ENCODE measurements at regions not wholly inside any gene's neighbourhood (a gene's known extent, or its start where the extent isn't known, plus 50 kb on each side); places are given as distances from the start of the nearest gene placed in this dataset.

DNA sequence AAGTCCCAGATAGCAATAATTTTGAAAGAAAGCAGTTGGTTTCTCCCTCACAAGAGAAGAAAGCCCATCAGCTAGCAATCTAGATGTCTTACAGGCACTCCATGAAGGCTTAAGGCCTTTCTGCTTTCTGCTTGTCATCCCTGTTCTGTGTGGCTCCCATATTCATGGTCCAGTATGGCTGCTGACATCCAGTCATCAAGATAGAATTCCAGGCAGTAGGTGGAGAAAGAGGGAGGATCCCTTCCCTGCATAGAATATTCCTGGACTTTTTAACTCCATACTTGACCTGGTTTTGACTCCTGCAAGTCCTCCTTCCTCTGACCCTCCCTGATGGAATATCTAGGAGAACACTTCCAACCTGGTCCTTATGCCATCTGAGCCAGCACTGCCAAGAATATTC is 389.9 kb upstream of the AKR1E2 start:
- no peak for FAIRE-seq
- Histone ChIP-seq H3K4me1 (no peaks in the 10 kb centered on the region), H3K27me3 (no peaks in the 10 kb centered on the region), H3K9me3 (no peaks in the 10 kb centered on the region), H3K4me3 (no peak overlapping the region), H3K36me3 (no peaks in the 10 kb centered on the region), H3K27ac (no peak overlapping the region)
- ATAC-seq = no peak
- DNase-seq = no peak
- TF ChIP-seq, protein P1, sequence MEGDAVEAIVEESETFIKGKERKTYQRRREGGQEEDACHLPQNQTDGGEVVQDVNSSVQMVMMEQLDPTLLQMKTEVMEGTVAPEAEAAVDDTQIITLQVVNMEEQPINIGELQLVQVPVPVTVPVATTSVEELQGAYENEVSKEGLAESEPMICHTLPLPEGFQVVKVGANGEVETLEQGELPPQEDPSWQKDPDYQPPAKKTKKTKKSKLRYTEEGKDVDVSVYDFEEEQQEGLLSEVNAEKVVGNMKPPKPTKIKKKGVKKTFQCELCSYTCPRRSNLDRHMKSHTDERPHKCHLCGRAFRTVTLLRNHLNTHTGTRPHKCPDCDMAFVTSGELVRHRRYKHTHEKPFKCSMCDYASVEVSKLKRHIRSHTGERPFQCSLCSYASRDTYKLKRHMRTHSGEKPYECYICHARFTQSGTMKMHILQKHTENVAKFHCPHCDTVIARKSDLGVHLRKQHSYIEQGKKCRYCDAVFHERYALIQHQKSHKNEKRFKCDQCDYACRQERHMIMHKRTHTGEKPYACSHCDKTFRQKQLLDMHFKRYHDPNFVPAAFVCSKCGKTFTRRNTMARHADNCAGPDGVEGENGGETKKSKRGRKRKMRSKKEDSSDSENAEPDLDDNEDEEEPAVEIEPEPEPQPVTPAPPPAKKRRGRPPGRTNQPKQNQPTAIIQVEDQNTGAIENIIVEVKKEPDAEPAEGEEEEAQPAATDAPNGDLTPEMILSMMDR (IDR thresholded peaks at IDR 0.05) = no peak
- intact Hi-C loops (cut with DNase I) = no loop called here

DNA sequence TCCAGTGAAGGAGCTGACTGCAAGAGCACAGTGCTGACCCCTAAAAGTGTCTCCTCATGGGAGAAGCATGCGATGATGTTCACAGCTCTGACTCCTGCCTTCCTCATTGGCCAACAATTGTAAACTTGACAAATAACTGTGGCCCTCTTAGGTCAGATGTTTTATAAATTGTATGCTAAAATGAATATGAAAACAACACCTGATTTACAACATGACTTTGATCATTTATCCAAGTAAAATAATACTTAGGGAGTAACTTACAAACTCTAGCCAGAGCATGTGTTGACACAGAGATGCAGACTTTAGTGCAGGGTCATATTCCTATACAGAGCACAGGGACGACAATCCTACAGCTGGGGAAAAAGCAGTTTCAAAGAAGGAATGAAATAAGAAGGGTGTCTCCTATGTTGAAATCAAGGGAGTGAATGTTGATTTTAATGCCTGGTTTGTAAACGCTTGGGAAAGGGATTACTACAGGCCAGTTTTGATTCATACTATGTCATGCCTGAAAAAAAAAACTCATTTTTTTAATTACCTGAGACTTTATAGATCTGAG is 391.4 kb upstream of the AKR1E2 start:
- Histone ChIP-seq H3K9me3 (no peaks in the 10 kb centered on the region), H3K27ac (no peak overlapping the region), H3K27me3 (no peaks in the 10 kb centered on the region), H3K36me3 (no peaks in the 10 kb centered on the region), H3K4me3 (no peak overlapping the region), H3K4me1 (no peaks in the 10 kb centered on the region)
- intact Hi-C loops (cut with DNase I) = no loop called here
- 71 to 79% methylated on average over 3 of the region's 3 CpGs for WGBS, 2 donors
- TF ChIP-seq, protein P1 (IDR thresholded peaks at IDR 0.05) = no peak
- FAIRE-seq (no peak), ATAC-seq (no peak), DNase-seq (no peak)

DNA sequence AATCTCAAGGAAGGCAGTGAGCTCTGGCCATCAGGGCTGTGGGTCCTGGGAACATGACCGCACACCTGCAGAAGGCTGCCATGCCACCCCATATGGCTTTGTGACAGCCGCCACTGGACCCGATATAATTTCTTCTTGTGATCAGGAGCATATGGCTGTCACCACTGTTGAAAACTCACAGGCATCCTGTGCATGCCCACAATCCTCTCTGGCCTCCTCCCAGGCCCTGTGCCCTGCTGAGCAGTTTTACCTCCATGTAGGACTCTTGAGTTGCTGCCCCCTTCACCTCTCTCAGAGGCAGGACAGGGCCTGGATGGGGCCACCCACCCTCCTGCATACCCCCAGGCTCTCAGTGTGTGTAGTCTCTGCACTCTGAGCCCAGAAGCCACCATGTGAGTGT is 391.9 kb upstream of the AKR1E2 start:
- Histone ChIP-seq H3K9me3 (no peaks in the 10 kb centered on the region), H3K27ac (no peak overlapping the region), H3K4me3 (no peak overlapping the region), H3K4me1 (no peaks in the 10 kb centered on the region), H3K36me3 (no peaks in the 10 kb centered on the region), H3K27me3 (no peaks in the 10 kb centered on the region)
- WGBS, 2 donors = 83 to 91% methylated on average over 3 of the region's 3 CpGs
- DNase-seq (peak in 1 of 6 donors; percentile 14), FAIRE-seq (no peak), ATAC-seq (no peak)
- TF ChIP-seq, protein P1 (IDR thresholded peaks at IDR 0.05) = no peak
- intact Hi-C loops (cut with DNase I) = no loop called here

DNA sequence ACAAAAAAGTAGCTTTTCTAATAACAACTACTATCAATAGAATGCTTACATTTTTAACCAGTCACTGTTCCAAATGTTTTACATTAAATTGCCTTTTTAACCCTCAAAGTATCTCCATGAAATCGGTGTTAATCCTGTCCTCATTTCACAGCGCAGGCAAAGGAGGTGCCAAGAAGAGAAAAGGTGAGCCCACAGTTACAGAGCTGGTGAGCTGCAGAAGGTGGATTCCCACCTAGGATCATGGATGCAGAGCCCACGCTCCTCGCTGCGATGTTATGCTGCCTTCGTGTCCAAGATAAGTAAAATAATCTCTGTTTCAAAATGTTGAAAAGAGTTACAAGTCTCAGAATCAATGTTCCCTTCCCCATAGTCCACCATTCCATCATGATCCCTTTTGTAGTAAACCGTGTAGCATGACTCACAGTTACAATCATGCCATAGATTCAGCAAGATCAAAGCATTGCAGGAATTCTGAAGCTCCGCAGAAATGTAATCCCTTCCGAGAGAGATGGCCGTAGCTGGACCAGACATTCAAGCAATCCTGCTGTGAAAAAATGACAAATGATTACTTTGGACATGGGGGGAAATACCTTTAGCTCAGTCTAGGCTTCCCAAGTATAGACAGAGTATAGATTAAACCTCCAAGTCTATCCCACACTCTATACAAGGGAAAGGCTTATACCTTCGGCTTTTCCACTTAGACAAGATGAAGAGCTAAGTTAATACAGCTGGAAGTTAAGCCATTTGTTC is 394.7 kb upstream of the AKR1E2 start:
- H3K4me3 ChIP-seq = no peak overlapping the region
- intact Hi-C loops (cut with DNase I) = no loop called here
- TF ChIP-seq, protein P1 (IDR thresholded peaks at IDR 0.05) = no peak
- ATAC-seq (no peak), DNase-seq (no peak), FAIRE-seq (no peak)
- no peaks in the 10 kb centered on the region for H3K9me3 ChIP-seq
- H3K27ac ChIP-seq = no peak overlapping the region
- 50 to 56% methylated on average over 11 of the region's 11 CpGs for WGBS, 2 donors
- no peaks in the 10 kb centered on the region for H3K27me3 ChIP-seq
- no peaks in the 10 kb centered on the region for H3K36me3 ChIP-seq
- no peaks in the 10 kb centered on the region for H3K4me1 ChIP-seq

DNA sequence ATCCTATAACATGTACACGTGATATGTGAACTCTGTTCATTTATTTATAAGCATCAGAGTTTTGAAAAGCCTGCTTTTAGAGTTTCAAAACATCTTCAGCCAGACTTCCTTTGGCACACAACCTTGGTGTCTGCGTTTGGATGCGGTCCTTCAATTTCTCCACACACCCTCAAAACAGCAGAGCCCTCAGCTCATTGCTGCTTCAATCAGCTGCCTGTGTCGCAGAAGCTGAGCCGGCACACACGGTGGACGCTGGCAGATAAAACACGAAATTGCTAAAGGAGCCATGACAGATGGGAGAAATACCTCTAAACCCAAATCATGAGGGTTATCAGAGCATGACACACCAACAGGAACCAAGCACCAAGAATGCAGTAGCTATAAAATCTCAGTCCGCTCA is 396.4 kb upstream of the AKR1E2 start:
- Histone ChIP-seq H3K4me3 (no peak overlapping the region), H3K27me3 (no peaks in the 10 kb centered on the region), H3K27ac (no peak overlapping the region), H3K36me3 (no peaks in the 10 kb centered on the region), H3K4me1 (no peaks in the 10 kb centered on the region), H3K9me3 (no peaks in the 10 kb centered on the region)
- TF ChIP-seq, protein P1 (IDR thresholded peaks at IDR 0.05) = no peak
- intact Hi-C loops (cut with DNase I) = no loop called here
- WGBS, 2 donors = 68 to 71% methylated on average over 9 of the region's 9 CpGs
- FAIRE-seq = no peak
- ATAC-seq = no peak
- DNase-seq = no peak

Measured in pancreas (tissue), 10 donors.